Stimulated activated CD4-positive, alpha-beta T cell treated with anti-CD3 and anti-CD28 coated beads, Interleukin-2, amount 100 ng/mL, for 48 hours (primary cell): ENCODE measurements at regions not wholly inside any gene's neighbourhood (a gene's known extent, or its start where the extent isn't known, plus 50 kb on each side); places are given as distances from the start of the nearest gene placed in this dataset.

Experiments
- DNase-seq, 2 donors: peaks; one replicate each; pipeline ENCODE4 v3.0.0-alpha.2; 2020

- DNase-seq: no peak
Observed at GRCh38 chr20:20992686-20993360, 113.3 kb downstream of the LINC00237 start.

GRCh38 chr20:20992277-20992676 is 113.9 kb downstream of the LINC00237 start:
- no peak for DNase-seq

GRCh38 chr20:20989081-20989480 is 117.1 kb downstream of the LINC00237 start:
- no peak for DNase-seq

GRCh38 chr20:20979934-20980333 is 126.2 kb downstream of the LINC00237 start:
- no peak for DNase-seq

- no peak for DNase-seq
Observed at GRCh38 chr20:20977786-20978185, 128.4 kb downstream of the LINC00237 start.

- no peak for DNase-seq
Observed at GRCh38 chr20:20972490-20972889, 133.7 kb downstream of the LINC00237 start.

- DNase-seq: no peak
Observed at GRCh38 chr20:20971810-20972209, 134.3 kb downstream of the LINC00237 start.

- DNase-seq: no peak
Observed at GRCh38 chr20:20970841-20971240, 135.3 kb downstream of the LINC00237 start.

- no peak for DNase-seq
Observed at GRCh38 chr20:20969701-20970280, 136.4 kb downstream of the LINC00237 start.

GRCh38 chr20:20967564-20968184 is 138.5 kb downstream of the LINC00237 start:
- no peak for DNase-seq

- DNase-seq: no peak
Observed at GRCh38 chr20:20966171-20966570, 140.0 kb downstream of the LINC00237 start.

GRCh38 chr20:20959031-20959755 is 147.0 kb downstream of the LINC00237 start:
- no peak for DNase-seq

- DNase-seq: no peak
Observed at GRCh38 chr20:20956513-20956931, 149.6 kb downstream of the LINC00237 start.

- DNase-seq: no peak
Observed at GRCh38 chr20:20955892-20956291, 150.3 kb downstream of the LINC00237 start.

GRCh38 chr20:20953738-20954618 is 152.2 kb downstream of the LINC00237 start:
- DNase-seq: no peak

- no peak for DNase-seq
Observed at GRCh38 chr20:20950620-20951019, 155.5 kb downstream of the LINC00237 start.

GRCh38 chr20:20946122-20946759 is 159.9 kb downstream of the LINC00237 start:
- DNase-seq: no peak

GRCh38 chr20:20941468-20941889 is 164.7 kb downstream of the LINC00237 start:
- no peak for DNase-seq

GRCh38 chr20:20939006-20939405 is 167.2 kb downstream of the LINC00237 start:
- no peak for DNase-seq

GRCh38 chr20:20938599-20938998 is 167.6 kb downstream of the LINC00237 start:
- no peak for DNase-seq

GRCh38 chr20:20938131-20938530 is 168.0 kb downstream of the LINC00237 start:
- no peak for DNase-seq
